SK-N-SH treated with all-trans-retinoic acid at 6 μM for 48 hours (cell line): ENCODE measurements at regions not wholly inside any gene's neighbourhood (a gene's known extent, or its start where the extent isn't known, plus 50 kb on each side); places are given as distances from the start of the nearest gene placed in this dataset.

Source experiments
- BACH2 ChIP-seq: fragments of 250-450 bp; sonication (Bioruptor Pico); IDR thresholded peaks from 2 replicates; pipeline ENCODE4 v1.9.0; 2021; ENCODE audit warnings: mild to moderate bottlenecking, borderline replicate concordance
- ISL1 ChIP-seq: fragments of 250-450 bp; sonication (Bioruptor Pico); IDR thresholded peaks from 2 replicates; pipeline ENCODE4 v2.1.2; 2022; ENCODE audit warnings: mild to moderate bottlenecking, moderate library complexity
- RARB ChIP-seq: fragments of 250-450 bp; sonication (Bioruptor Pico); IDR thresholded peaks from 2 replicates; pipeline ENCODE4 v1.8.0; 2021; ENCODE audit warnings: mild to moderate bottlenecking, moderate library complexity
- TCF4 ChIP-seq: fragments of 250-450 bp; sonication (Bioruptor Pico); IDR thresholded peaks from 2 replicates; pipeline ENCODE4 v1.8.0; 2021; ENCODE audit warnings: mild to moderate bottlenecking, moderate library complexity, borderline replicate concordance
- ZNF70 ChIP-seq: fragments of 450-650 bp; formaldehyde crosslinking; IDR thresholded peaks from 2 replicates; pipeline ENCODE4 v1.5.0; 2020; ENCODE audit warnings: mild to moderate bottlenecking, moderate library complexity
- TF ChIP-seq, protein P1 (sequence below): fragments of 250-450 bp; sonication (Bioruptor Pico); IDR thresholded peaks from 2 replicates; pipeline ENCODE4 v1.5.1; 2020; ENCODE audit warnings: low read depth, mild to moderate bottlenecking, moderate library complexity
- TF ChIP-seq, protein P2 (sequence below): fragments of 250-450 bp; sonication (Bioruptor Pico); IDR thresholded peaks from 2 replicates; pipeline ENCODE4 v1.8.0; 2020; ENCODE audit warnings: mild to moderate bottlenecking, moderate library complexity, borderline replicate concordance

DNA sequence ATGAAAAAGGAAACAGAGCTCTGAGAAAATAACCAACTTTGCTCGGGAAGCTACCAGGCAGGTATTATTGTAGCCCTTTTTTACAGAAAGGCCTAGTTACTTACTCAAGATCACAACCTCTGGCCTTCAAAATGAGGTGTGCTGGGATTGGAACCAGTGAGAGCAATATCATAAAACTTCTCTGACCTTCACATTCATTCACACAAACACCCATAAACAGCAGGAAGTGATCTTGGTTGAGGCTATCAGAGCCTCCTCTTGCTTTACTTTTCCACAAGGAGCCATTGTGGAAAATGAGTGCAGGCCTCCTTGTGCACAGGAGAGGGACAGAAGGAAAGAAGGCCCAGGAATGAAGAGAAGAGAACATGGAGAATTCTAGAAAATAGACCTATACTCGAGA is 204.5 kb upstream of the NPVF start:
- TF ChIP-seq TCF4 (CRISPR knock-in tag), result no peak
- TF ChIP-seq BACH2 (CRISPR knock-in tag), result no peak
- TF ChIP-seq, protein P1, sequence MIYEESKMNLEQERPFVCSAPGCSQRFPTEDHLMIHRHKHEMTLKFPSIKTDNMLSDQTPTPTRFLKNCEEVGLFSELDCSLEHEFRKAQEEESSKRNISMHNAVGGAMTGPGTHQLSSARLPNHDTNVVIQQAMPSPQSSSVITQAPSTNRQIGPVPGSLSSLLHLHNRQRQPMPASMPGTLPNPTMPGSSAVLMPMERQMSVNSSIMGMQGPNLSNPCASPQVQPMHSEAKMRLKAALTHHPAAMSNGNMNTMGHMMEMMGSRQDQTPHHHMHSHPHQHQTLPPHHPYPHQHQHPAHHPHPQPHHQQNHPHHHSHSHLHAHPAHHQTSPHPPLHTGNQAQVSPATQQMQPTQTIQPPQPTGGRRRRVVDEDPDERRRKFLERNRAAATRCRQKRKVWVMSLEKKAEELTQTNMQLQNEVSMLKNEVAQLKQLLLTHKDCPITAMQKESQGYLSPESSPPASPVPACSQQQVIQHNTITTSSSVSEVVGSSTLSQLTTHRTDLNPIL (CRISPR knock-in tag), result no peak
- TF ChIP-seq RARB (CRISPR knock-in tag), result no peak
- TF ChIP-seq, protein P2, sequence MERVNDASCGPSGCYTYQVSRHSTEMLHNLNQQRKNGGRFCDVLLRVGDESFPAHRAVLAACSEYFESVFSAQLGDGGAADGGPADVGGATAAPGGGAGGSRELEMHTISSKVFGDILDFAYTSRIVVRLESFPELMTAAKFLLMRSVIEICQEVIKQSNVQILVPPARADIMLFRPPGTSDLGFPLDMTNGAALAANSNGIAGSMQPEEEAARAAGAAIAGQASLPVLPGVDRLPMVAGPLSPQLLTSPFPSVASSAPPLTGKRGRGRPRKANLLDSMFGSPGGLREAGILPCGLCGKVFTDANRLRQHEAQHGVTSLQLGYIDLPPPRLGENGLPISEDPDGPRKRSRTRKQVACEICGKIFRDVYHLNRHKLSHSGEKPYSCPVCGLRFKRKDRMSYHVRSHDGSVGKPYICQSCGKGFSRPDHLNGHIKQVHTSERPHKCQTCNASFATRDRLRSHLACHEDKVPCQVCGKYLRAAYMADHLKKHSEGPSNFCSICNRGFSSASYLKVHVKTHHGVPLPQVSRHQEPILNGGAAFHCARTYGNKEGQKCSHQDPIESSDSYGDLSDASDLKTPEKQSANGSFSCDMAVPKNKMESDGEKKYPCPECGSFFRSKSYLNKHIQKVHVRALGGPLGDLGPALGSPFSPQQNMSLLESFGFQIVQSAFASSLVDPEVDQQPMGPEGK (CRISPR knock-in tag), result no peak
- TF ChIP-seq ISL1 (CRISPR knock-in tag), result no peak
- TF ChIP-seq ZNF70 (CRISPR knock-in tag), result no peak
